ENCODE measurements at regions not wholly inside any gene's neighbourhood (a gene's known extent, or its start where the extent isn't known, plus 50 kb on each side); places are given as distances from the start of the nearest gene placed in this dataset.

- no peak for TF ChIP-seq CTCF (IDR thresholded peaks at IDR 0.05)
- no peak for TF ChIP-seq POLR2A (IDR thresholded peaks at IDR 0.05)
Measured at GRCh38 chr2:40034198-40034597, 255.1 kb upstream of the THUMPD2 start.
